ENCODE measurements at regions not wholly inside any gene's neighbourhood (a gene's known extent, or its start where the extent isn't known, plus 50 kb on each side); places are given as distances from the start of the nearest gene placed in this dataset.

GRCh38 chr5:8848997-8849594 lies 696.8 kb downstream of the SEMA5A start:
- DNase-seq: no peak
- Mint-ChIP-seq H3K27ac (ENCODE audit: unreplicated experiment) (no peak overlapping the region), H3K36me3 (ENCODE audit: insufficient read depth, unreplicated experiment) (no peaks in the 10 kb centered on the region), H3K27me3 (ENCODE audit: unreplicated experiment) (no peaks in the 10 kb centered on the region), H3K4me1 (ENCODE audit: low read depth, unreplicated experiment) (no peaks in the 10 kb centered on the region), H3K4me3 (ENCODE audit: low read depth, unreplicated experiment) (no peak overlapping the region), H3K9me3 (ENCODE audit: low read depth, unreplicated experiment) (peaks cover 15% of the 10 kb centered on the region)
- intact Hi-C loops (cut with micrococcal nuclease; ENCODE audit: unreplicated experiment): no loop called here
- BruUV-seq (replicated peaks): no TSS peak
- no peak for TF ChIP-seq CTCF (IDR thresholded peaks at IDR 0.05; ENCODE audit: unreplicated experiment)
- CTCF ChIA-PET: no interaction called here

GRCh38 chr5:8851101-8851500 lies 694.8 kb downstream of the SEMA5A start:
- intact Hi-C loops (cut with micrococcal nuclease; ENCODE audit: unreplicated experiment): no loop called here
- Mint-ChIP-seq H3K9me3 (ENCODE audit: low read depth, unreplicated experiment) (peaks cover 15% of the 10 kb centered on the region), H3K27me3 (ENCODE audit: unreplicated experiment) (no peaks in the 10 kb centered on the region), H3K36me3 (ENCODE audit: insufficient read depth, unreplicated experiment) (no peaks in the 10 kb centered on the region), H3K4me3 (ENCODE audit: low read depth, unreplicated experiment) (no peak overlapping the region), H3K4me1 (ENCODE audit: low read depth, unreplicated experiment) (no peaks in the 10 kb centered on the region), H3K27ac (ENCODE audit: unreplicated experiment) (no peak overlapping the region)
- BruUV-seq (replicated peaks): no TSS peak
- CTCF ChIA-PET: no interaction called here
- TF ChIP-seq CTCF (IDR thresholded peaks at IDR 0.05; ENCODE audit: unreplicated experiment): no peak
- no peak for DNase-seq

GRCh38 chr5:8857051-8857450 lies 688.8 kb downstream of the SEMA5A start:
- TF ChIP-seq CTCF (IDR thresholded peaks at IDR 0.05; ENCODE audit: unreplicated experiment): no peak
- Mint-ChIP-seq H3K9me3 (ENCODE audit: low read depth, unreplicated experiment) (peaks cover 8% of the 10 kb centered on the region), H3K4me1 (ENCODE audit: low read depth, unreplicated experiment) (no peaks in the 10 kb centered on the region), H3K27ac (ENCODE audit: unreplicated experiment) (no peak overlapping the region), H3K4me3 (ENCODE audit: low read depth, unreplicated experiment) (no peak overlapping the region), H3K27me3 (ENCODE audit: unreplicated experiment) (no peaks in the 10 kb centered on the region), H3K36me3 (ENCODE audit: insufficient read depth, unreplicated experiment) (no peaks in the 10 kb centered on the region)
- BruUV-seq (replicated peaks): no TSS peak
- CTCF ChIA-PET: no interaction called here
- DNase-seq: no peak
- intact Hi-C loops (cut with micrococcal nuclease; ENCODE audit: unreplicated experiment): no loop called here

GRCh38 chr5:8861764-8862163 lies 684.1 kb downstream of the SEMA5A start:
- CTCF ChIA-PET: no interaction called here
- intact Hi-C loops (cut with micrococcal nuclease; ENCODE audit: unreplicated experiment): loop anchor here (10.0 kb wide), 1 partner anchor 343 kb away; no protein-coding TSS in a partner anchor
- DNase-seq: no peak

More at GRCh38 chr5:8861764-8862163, 684.1 kb downstream of the SEMA5A start:
- Mint-ChIP-seq H3K4me1 (ENCODE audit: low read depth, unreplicated experiment) (no peaks in the 10 kb centered on the region), H3K27ac (ENCODE audit: unreplicated experiment) (no peak overlapping the region), H3K27me3 (ENCODE audit: unreplicated experiment) (no peaks in the 10 kb centered on the region), H3K4me3 (ENCODE audit: low read depth, unreplicated experiment) (no peak overlapping the region), H3K36me3 (ENCODE audit: insufficient read depth, unreplicated experiment) (no peaks in the 10 kb centered on the region), H3K9me3 (ENCODE audit: low read depth, unreplicated experiment) (peaks cover 2% of the 10 kb centered on the region)
- BruUV-seq (replicated peaks): no TSS peak
- no peak for TF ChIP-seq CTCF (IDR thresholded peaks at IDR 0.05; ENCODE audit: unreplicated experiment)
